ENCODE measurements at regions not wholly inside any gene's neighbourhood (a gene's known extent, or its start where the extent isn't known, plus 50 kb on each side); places are given as distances from the start of the nearest gene placed in this dataset.
"Not testable (repeated sequence)": the region's sequence is repeated elsewhere in the genome, so short reads cannot be mapped to it uniquely, and the experiment has no call there.

- no peak for DNase-seq (ENCODE audit: low read depth)
Measured at GRCh38 chr13:31385540-31385939, 185.8 kb downstream of the B3GLCT start.

GRCh38 chr13:31394506-31394905, 194.7 kb downstream of the B3GLCT start:
- no peak for DNase-seq (ENCODE audit: low read depth)

- DNase-seq (ENCODE audit: low read depth), result no peak
Measured at GRCh38 chr13:31395090-31395489, 195.3 kb downstream of the B3GLCT start.

GRCh38 chr13:31399690-31400089, 199.9 kb downstream of the B3GLCT start:
- DNase-seq (ENCODE audit: low read depth), result no peak

- not testable (repeated sequence) for DNase-seq (ENCODE audit: low read depth)
Measured at GRCh38 chr13:31403711-31404110, 203.9 kb downstream of the B3GLCT start.

- no peak for DNase-seq (ENCODE audit: low read depth)
Measured at GRCh38 chr13:31408927-31409326, 209.2 kb downstream of the B3GLCT start.

- DNase-seq (ENCODE audit: low read depth), result peak; percentile 44
Measured at GRCh38 chr13:31409678-31410356, 210.0 kb downstream of the B3GLCT start.

- no peak for DNase-seq (ENCODE audit: low read depth)
Measured at GRCh38 chr13:31413516-31413915, 213.7 kb downstream of the B3GLCT start.

- DNase-seq (ENCODE audit: low read depth), result no peak
Measured at GRCh38 chr13:31416066-31416465, 216.3 kb downstream of the B3GLCT start.

- no peak for DNase-seq (ENCODE audit: low read depth)
Measured at GRCh38 chr13:31418186-31418585, 218.4 kb downstream of the B3GLCT start.

GRCh38 chr13:31421756-31422155, 222.0 kb downstream of the B3GLCT start:
- DNase-seq (ENCODE audit: low read depth), result no peak

- DNase-seq (ENCODE audit: low read depth), result peak; percentile 83
Measured at GRCh38 chr13:31424130-31424729, 224.5 kb downstream of the B3GLCT start.

GRCh38 chr13:31426395-31426794, 226.6 kb downstream of the B3GLCT start:
- no peak for DNase-seq (ENCODE audit: low read depth)

- DNase-seq (ENCODE audit: low read depth), result no peak
Measured at GRCh38 chr13:31427151-31428100, 227.7 kb downstream of the B3GLCT start.

- peak; percentile 63 for DNase-seq (ENCODE audit: low read depth)
Measured at GRCh38 chr13:31431722-31432137, 232.0 kb downstream of the B3GLCT start.

- DNase-seq (ENCODE audit: low read depth), result no peak
Measured at GRCh38 chr13:31433207-31433606, 233.4 kb downstream of the B3GLCT start.

GRCh38 chr13:31433746-31434145, 234.0 kb downstream of the B3GLCT start:
- no peak for DNase-seq (ENCODE audit: low read depth)

- DNase-seq (ENCODE audit: low read depth), result no peak
Measured at GRCh38 chr13:31434613-31435012, 234.8 kb downstream of the B3GLCT start.

- DNase-seq (ENCODE audit: low read depth), result no peak
Measured at GRCh38 chr13:31435536-31435935, 235.8 kb downstream of the B3GLCT start.

GRCh38 chr13:31436478-31436877, 236.7 kb downstream of the B3GLCT start:
- DNase-seq (ENCODE audit: low read depth), result no peak

- peak; percentile 23 for DNase-seq (ENCODE audit: low read depth)
Measured at GRCh38 chr13:31437975-31438374, 238.2 kb downstream of the B3GLCT start.

- no peak for DNase-seq (ENCODE audit: low read depth)
Measured at GRCh38 chr13:31440132-31440531, 240.4 kb downstream of the B3GLCT start.

Data from ELR (cell line).